Pancreas (tissue), 10 donors: ENCODE measurements at regions not wholly inside any gene's neighbourhood (a gene's known extent, or its start where the extent isn't known, plus 50 kb on each side); places are given as distances from the start of the nearest gene placed in this dataset.

ENCODE experiments used
- ATAC-seq, 4 donors: fragments of 200-7000 bp; cut with Tn5 transposase; one replicate each; pipeline versions ENCODE4 v1.8.0 to v1.9.1; 2020; ENCODE audit warnings: mild to moderate bottlenecking in 4 of 4, moderate library complexity in 4 of 4
- DNase-seq, 6 donors: peaks; one replicate each; pipeline ENCODE4 v3.0.0-alpha.2; 2020
- FAIRE-seq: peaks from 2 replicates; lab custom pipeline; 2012; peaks lifted over from hg19 to GRCh38; lab: Jason Lieb, UNC
- H3K27ac ChIP-seq, 4 donors: fragments of 200-600 bp; sonication (generic); 1 replicate in 3 of 4; 2 replicates in 1 of 4; pipeline versions ENCODE4 v1.5.0 to v1.8.0; 2020
- H3K27me3 ChIP-seq, 4 donors: fragments of 200-600 bp; one replicate each; pipeline ENCODE4 v1.8.0; 2021
- H3K36me3 ChIP-seq, 3 donors: fragments of 200-600 bp; sonication (generic) in 1 of 3; one replicate each; pipeline versions ENCODE4 v1.5.0 to v1.8.0; 2020 to 2021
- H3K4me1 ChIP-seq, 3 donors: fragments of 200-600 bp; one replicate each; pipeline ENCODE4 v1.8.0; 2021
- H3K4me3 ChIP-seq, 4 donors: fragments of 200-600 bp; sonication (generic) in 2 of 4; one replicate each; pipeline versions ENCODE4 v1.5.0 to v1.8.0; 2020 to 2021
- H3K9me3 ChIP-seq, 4 donors: fragments of 200-600 bp; one replicate each; pipeline ENCODE4 v1.8.0; 2021
- CTCF ChIP-seq, 4 donors: fragments of 200-600 bp; sonication (generic) in 3 of 4; IDR thresholded peaks; one replicate each; pipeline versions ENCODE4 v1.5.0 to v1.8.0; 2021; ENCODE audit warnings: antibody characterized with exemption in 4 of 4
- WGBS, 2 donors: extraction: QIAGEN DNeasy Blood & Tissue Kit; methylation state at CpG; one replicate each; pipeline ENCODE4 v1.1.7; 2013; 5-methylcytosine and 5-hydroxymethylcytosine counted together
- intact Hi-C, 3 donors: fragments of 100-400 bp; cut with DNase I; formaldehyde crosslinking; loops; one replicate each; pipeline versions ENCODE4 v1.11.1 to v1.14.2; 2022
- donor health status: healthy with polysubstance abuse.
- donor health status: DM: no; HTN: no; CAD: no; lungs with moderate emphysema.
- donor health status: DM: no; HTN: no; CAD: no.
- donor health status: control.
- donor health status: control.
- donor health status: Bipolar disorder and iron deficiency.
- donor health status: DM: yes; HTN: yes; CAD: no.
- donor health status: DM: no; HTN: no; CAD: no.
- donor health status: DM: no; HTN: no; CAD: no.
- donor health status: DM: yes; HTN: yes; CAD: no.

DNA sequence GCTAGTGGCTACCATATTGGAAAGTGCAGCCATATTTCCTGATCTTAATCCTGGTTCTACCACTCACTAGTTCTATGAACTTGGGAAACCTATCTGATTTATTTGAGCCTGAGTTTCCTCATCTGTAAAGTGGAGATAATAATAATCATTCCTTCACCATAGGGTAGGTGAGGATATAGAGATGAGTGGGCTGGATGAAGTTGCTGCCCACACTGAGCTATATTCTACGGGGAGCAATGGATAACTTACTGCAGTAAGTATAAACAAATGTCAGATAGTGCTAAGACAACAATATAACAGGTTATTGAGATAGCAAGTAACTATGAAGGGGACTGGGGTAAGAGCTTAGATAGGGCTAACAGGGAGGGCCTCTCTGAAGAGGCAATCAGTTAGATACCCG lies 251.5 kb upstream of the ADAMTS9 start:
- ATAC-seq (no peak), FAIRE-seq (no peak), DNase-seq (no peak)
- Histone ChIP-seq H3K27ac (no peak overlapping the region), H3K9me3 (no peaks in the 10 kb centered on the region), H3K36me3 (no peaks in the 10 kb centered on the region), H3K4me1 (peaks cover 0 to 5% (median 0%) of the 10 kb centered on the region in 3 donors), H3K27me3 (no peaks in the 10 kb centered on the region), H3K4me3 (no peak overlapping the region)
- no peak for TF ChIP-seq CTCF (IDR thresholded peaks at IDR 0.05)
- WGBS, 2 donors = 48 to 61% methylated on average over 2 of the region's 2 CpGs
- intact Hi-C loops = no loop called here

DNA sequence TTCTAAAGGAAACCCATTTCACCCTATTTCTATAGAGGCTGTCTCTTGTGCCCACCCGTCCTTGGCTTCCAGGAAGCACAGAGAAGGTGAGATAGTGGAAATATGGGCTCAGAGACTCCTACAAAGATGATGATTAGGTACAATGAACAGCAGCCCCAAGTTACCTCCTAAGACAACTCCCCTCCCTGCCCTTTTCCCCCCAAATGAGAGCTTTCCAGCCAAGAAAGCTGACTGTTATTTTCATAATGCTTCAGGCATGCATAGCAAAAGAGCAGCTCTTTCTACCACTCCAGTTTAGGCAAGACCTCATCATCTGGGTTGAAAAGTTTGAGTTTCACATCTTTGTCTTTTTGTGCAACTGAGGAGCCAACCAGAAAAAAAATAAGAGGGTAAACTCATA lies 248.8 kb upstream of the ADAMTS9 start:
- Histone ChIP-seq H3K4me1 (peaks cover 0 to 5% (median 0%) of the 10 kb centered on the region in 3 donors), H3K27me3 (no peaks in the 10 kb centered on the region), H3K27ac (no peak overlapping the region), H3K9me3 (no peaks in the 10 kb centered on the region), H3K36me3 (no peaks in the 10 kb centered on the region), H3K4me3 (no peak overlapping the region)
- DNase-seq = no peak
- intact Hi-C loops = no loop called here
- TF ChIP-seq CTCF (IDR thresholded peaks at IDR 0.05) = no peak
- 49 to 59% methylated on average over 1 of the region's 1 CpG for WGBS, 2 donors
- no peak for FAIRE-seq
- ATAC-seq = no peak

- Histone ChIP-seq H3K36me3 (no peaks in the 10 kb centered on the region), H3K9me3 (no peaks in the 10 kb centered on the region), H3K27ac (no peak overlapping the region), H3K27me3 (no peaks in the 10 kb centered on the region), H3K4me3 (no peak overlapping the region), H3K4me1 (peaks cover 0 to 5% (median 0%) of the 10 kb centered on the region in 3 donors)
- FAIRE-seq (no peak), ATAC-seq (peak in 3 of 4 donors; percentile 25 to 49 (median 36)), DNase-seq (no peak)
- 7 to 10% methylated on average over 2 of the region's 2 CpGs for WGBS, 2 donors
- no peak for TF ChIP-seq CTCF (IDR thresholded peaks at IDR 0.05)
- intact Hi-C loops = no loop called here
Measured at GRCh38 chr3:64935971-64936370, 248.2 kb upstream of the ADAMTS9 start.

DNA sequence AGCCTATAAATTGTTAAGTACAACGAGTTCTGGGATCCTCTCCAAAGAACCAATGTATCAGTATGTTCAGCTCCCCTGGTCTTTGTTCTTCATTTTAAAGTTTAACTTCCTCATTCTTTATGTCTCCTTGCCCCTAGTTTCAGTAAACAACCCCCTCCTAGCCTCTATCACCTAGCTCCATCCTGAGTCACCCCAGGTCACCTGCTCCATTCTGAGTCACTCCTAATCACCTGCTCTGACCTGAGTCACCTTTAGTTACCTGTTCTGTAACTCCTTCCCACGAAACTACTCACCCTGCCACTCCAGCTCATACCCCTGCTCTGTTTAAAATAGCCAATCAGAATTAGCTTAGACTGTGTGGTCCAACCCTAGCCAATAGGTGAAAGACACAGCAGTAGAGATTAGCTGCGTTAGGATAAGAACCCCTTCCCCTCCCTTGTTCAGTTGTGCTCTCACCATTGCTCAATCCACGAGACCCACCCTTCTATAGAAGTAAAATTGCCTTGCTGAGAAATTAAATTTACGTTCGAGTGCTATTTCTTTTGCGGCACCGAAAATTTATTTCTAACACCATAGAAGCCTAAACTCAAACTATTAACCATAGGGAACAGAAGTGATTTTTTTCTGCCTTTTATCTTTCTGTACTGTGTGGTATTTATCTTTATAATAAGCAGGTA lies 245.0 kb upstream of the ADAMTS9 start:
- FAIRE-seq = no peak
- H3K9me3 ChIP-seq = no peaks in the 10 kb centered on the region
- no peak for TF ChIP-seq CTCF (IDR thresholded peaks at IDR 0.05)
- H3K4me3 ChIP-seq = no peak overlapping the region
- no peaks in the 10 kb centered on the region for H3K27me3 ChIP-seq
- no peaks in the 10 kb centered on the region for H3K36me3 ChIP-seq
- ATAC-seq = peak in 2 of 4 donors; percentile 53 to 59
- intact Hi-C loops = no loop called here
- H3K27ac ChIP-seq = no peak overlapping the region
- peak in 1 of 6 donors; percentile 16 for DNase-seq
- WGBS, 2 donors = 79 to 83% methylated on average over 8 of the region's 8 CpGs
- H3K4me1 ChIP-seq = peaks cover 0 to 5% (median 0%) of the 10 kb centered on the region in 3 donors

- Histone ChIP-seq H3K4me1 (peaks cover 0 to 5% (median 0%) of the 10 kb centered on the region in 3 donors), H3K36me3 (no peaks in the 10 kb centered on the region), H3K9me3 (no peaks in the 10 kb centered on the region), H3K27ac (no peak overlapping the region), H3K27me3 (no peaks in the 10 kb centered on the region), H3K4me3 (no peak overlapping the region)
- no peak for FAIRE-seq
- WGBS, 2 donors = 94 to 95% methylated on average over 2 of the region's 2 CpGs
- ATAC-seq = no peak
- intact Hi-C loops = no loop called here
- no peak for DNase-seq
- no peak for TF ChIP-seq CTCF (IDR thresholded peaks at IDR 0.05)
Measured at GRCh38 chr3:64932016-64932518, 244.3 kb upstream of the ADAMTS9 start.
